Middle frontal gyrus (tissue), 1 donor: ENCODE measurements at regions not wholly inside any gene's neighbourhood (a gene's known extent, or its start where the extent isn't known, plus 50 kb on each side); places are given as distances from the start of the nearest gene placed in this dataset.

Experiments
- DNase-seq: peaks from one replicate; pipeline ENCODE4 v3.0.0-alpha.2; 2015; ENCODE audit warnings: low spot score; ENCODE audit errors: extremely low spot score

GRCh38 chr22:45094825-45095224 lies 68.9 kb upstream of the NUP50 start:
- DNase-seq: no peak

- DNase-seq: peak; percentile 62
Observed at GRCh38 chr22:45096256-45096907, 67.3 kb upstream of the NUP50 start.

- DNase-seq: no peak
Observed at GRCh38 chr22:45097061-45097460, 66.7 kb upstream of the NUP50 start.

- DNase-seq: no peak
Observed at GRCh38 chr22:45098056-45098455, 65.7 kb upstream of the NUP50 start.

GRCh38 chr22:45099961-45100360 lies 63.8 kb upstream of the NUP50 start:
- no peak for DNase-seq

- no peak for DNase-seq
Observed at GRCh38 chr22:45101515-45102227, 62.1 kb upstream of the NUP50 start.

- DNase-seq: no peak
Observed at GRCh38 chr22:45102896-45103420, 60.8 kb upstream of the NUP50 start.

GRCh38 chr22:45103756-45104155 lies 60.0 kb upstream of the NUP50 start:
- no peak for DNase-seq

GRCh38 chr22:45104313-45104712 lies 59.4 kb upstream of the NUP50 start:
- no peak for DNase-seq

- no peak for DNase-seq
Observed at GRCh38 chr22:45105281-45105702, 58.4 kb upstream of the NUP50 start.

GRCh38 chr22:45107671-45108070 lies 56.1 kb upstream of the NUP50 start:
- no peak for DNase-seq

GRCh38 chr22:45112136-45112879 lies 51.4 kb upstream of the NUP50 start:
- DNase-seq: no peak
